ENCODE measurements at regions not wholly inside any gene's neighbourhood (a gene's known extent, or its start where the extent isn't known, plus 50 kb on each side); places are given as distances from the start of the nearest gene placed in this dataset.
A peak's percentile ranks its signal among the peaks of the same experiment; 100 is the strongest.

- peak in 1 of 2 donors; percentile 66 for TF ChIP-seq POLR2AphosphoS5 (IDR thresholded peaks at IDR 0.05)
- TF ChIP-seq, protein P1, sequence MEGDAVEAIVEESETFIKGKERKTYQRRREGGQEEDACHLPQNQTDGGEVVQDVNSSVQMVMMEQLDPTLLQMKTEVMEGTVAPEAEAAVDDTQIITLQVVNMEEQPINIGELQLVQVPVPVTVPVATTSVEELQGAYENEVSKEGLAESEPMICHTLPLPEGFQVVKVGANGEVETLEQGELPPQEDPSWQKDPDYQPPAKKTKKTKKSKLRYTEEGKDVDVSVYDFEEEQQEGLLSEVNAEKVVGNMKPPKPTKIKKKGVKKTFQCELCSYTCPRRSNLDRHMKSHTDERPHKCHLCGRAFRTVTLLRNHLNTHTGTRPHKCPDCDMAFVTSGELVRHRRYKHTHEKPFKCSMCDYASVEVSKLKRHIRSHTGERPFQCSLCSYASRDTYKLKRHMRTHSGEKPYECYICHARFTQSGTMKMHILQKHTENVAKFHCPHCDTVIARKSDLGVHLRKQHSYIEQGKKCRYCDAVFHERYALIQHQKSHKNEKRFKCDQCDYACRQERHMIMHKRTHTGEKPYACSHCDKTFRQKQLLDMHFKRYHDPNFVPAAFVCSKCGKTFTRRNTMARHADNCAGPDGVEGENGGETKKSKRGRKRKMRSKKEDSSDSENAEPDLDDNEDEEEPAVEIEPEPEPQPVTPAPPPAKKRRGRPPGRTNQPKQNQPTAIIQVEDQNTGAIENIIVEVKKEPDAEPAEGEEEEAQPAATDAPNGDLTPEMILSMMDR (IDR thresholded peaks at IDR 0.05): no peak
Observed at GRCh38 chr5:54774281-54775170, 210.9 kb downstream of the ESM1 start.
